Anterior cingulate cortex (tissue), 58 donors: ENCODE measurements at regions not wholly inside any gene's neighbourhood (a gene's known extent, or its start where the extent isn't known, plus 50 kb on each side); places are given as distances from the start of the nearest gene placed in this dataset.
A peak's percentile ranks its signal among the peaks of the same experiment; 100 is the strongest.

Source experiments
- DNase-seq, 58 donors: peaks; one replicate each; lab custom pipeline; 2025; lab: John Stamatoyannopoulos, UW

DNA sequence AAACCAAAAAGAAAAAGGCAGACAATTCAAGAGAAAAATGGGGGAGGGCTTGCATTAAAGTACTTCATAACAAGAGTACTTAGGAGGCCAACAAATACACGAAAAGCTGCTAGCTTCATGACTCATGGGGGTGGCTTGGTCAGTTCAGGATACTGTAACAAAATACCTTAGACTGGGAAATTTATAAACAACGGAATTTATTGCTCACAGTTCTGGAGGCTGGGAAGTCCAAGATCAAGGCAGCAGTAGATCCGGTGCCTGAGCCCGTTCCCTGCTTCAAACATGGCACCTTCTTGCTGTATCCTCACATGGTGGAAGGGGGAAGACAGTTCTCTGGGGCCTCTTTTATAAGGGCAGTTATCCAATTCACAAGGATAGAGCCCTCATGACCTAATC is 111.4 kb downstream of the C9orf50 start:
- DNase-seq: no peak

DNA sequence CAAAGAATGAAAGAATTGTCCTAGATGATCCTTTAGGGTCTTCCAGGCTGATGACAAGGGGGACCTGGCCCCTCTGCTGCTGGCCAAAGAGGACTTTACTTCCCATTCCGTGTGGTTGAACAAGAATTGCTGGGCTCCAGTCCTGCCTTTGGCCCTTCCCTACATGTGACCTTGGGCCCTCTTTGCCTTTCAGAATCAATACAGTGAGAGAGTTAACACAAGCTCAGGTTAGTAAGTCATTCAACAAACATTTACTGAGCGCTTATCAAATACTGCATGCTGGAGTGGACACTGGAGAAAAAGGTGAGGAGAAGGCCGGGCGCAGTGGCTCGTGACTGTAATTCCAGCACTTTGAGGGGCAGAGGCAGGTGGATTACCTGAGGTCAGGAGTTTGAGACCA is 113.1 kb downstream of the C9orf50 start:
- DNase-seq: no peak

DNA sequence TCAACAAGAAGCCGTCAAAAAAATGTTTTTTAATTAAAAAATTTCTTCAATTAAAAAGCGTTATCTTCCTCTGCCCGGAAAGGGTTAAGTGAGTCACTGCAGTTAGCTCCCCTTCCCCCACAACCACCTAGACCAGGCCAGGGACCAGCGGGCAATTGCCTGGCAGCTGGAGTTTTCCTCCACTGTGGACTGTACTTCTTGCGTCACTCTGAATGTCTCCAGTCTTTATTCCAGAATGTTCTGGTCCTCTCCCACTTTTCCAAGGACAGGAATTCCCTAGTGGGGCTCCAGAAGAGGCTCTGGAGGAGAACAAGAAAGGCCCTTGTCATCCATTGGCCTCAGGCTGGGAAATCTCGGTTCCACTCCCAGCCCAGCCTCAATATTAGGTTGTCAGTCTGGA is 114.0 kb downstream of the C9orf50 start:
- DNase-seq: peak in 1 of 58 donors; percentile 27

DNA sequence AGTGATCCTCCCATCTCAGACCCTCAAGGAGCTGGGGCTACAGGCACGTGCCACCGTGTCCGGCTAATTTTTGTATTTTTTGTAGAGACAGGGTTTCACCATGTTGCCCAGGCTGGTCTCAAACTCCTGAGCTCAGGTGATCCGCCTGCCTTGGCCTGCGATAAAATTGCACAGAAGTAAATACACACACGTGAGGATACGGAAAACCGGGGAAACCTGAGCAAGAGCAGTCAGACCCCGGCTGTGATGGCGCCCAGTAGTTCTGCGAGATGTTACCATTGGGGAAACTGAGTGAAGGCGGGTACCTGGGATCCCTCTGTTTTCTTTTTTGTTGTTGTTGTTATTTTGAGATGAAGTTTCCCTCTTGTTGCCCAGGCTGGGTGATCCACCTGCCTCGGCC is 114.9 kb downstream of the C9orf50 start:
- DNase-seq: no peak

DNA sequence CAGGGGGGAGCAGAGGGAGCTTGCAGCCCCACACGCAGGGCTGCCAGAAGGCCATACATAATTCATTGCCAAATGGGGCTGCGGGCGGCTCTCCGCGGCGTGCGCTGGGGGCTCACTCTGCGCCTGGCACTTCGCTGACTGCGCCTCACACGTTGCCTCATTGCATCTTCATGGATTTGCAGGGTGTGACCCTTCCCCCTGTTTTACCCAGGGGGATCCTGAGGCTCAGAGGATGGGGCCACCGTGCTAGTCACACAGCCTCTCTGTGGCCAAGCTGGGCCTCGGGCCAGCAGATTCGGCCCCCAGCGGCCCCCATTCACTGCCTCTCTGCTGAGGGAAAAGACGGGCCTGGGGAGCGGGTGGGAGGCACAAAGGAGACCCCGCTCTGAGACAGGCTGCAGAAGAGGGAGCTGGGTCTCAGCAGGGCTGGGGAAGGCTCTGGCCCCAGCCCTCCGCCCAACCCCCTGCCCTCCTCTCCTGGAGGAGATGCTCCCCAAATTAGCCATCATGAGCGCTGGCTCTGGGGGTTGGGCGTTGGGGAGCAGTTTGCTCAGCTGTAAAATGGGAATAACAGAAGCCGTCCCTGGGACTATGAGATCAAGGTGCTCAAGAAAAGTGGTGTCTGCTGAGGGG is 115.5 kb downstream of the C9orf50 start:
- no peak for DNase-seq

GRCh38 chr9:129504404-129504803 is 116.5 kb downstream of the C9orf50 start:
- DNase-seq: no peak

DNA sequence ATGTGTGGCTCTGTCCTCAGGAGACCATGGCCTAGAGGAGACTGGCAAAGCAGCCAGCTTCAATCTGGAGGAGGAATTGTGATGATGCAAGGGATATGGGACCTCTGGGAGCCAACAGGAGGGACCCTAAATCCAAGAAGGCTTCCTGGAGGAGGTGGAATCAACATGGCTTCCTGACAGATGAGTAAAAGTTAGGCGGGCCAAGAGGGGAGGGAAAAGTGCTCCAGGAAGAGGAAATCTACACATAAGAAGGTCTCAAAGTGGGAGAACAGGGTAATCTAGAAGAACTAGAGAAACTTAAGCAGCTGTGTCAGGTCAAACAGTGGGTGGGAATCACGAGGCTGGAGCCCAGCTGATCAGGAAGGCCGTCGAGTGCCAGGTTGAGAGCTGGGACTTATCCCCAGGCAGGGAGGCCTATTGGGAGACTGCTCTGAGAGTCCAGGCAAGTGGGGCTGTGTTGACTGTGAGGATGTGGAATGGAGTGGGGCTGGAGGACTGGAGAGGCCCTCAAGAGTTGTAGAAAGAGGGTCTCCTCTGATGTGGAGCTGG is 119.1 kb downstream of the C9orf50 start:
- no peak for DNase-seq

DNA sequence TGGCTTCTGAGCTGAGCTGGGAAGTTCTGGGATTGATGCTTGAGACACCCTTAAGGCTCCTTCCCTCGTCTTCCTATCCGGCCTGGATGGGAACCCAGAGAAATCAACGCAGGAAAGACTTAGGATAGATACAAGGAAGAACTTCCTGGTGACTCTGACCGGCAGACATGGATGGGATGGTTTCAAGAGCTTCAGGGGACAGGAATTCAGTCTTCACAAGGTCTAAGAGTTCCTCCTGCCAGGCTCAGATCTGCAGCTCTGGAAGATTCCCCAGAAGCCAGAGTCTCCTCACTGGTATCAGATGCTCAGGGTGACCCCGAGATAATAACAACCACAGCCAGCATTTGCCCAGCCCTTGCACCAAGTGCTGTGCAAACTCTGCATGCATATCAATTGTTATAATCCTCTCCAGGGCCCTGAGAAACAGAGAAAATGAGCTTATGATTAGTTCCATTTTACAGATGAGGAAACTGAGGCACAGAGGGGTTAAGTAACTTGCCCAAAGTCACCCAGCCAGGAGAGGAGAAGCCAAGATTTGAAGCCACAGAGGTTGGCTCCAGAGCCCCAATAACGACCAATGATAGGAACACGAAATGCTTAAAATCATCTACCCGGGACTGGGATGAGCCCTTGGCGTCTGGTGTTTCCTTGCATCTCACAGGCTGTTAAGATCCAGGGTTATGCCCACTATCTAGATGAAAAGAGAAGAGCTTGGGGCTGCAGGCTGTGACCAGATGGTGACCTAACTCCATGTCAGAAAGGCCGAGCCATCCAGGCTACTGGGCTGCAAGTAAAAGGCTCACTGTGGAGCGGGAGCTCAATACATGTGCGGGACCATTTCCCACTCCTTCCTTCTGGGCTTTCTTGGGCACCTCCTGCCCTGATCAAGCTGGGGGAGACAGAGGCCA is 119.8 kb downstream of the C9orf50 start:
- no peak for DNase-seq

DNA sequence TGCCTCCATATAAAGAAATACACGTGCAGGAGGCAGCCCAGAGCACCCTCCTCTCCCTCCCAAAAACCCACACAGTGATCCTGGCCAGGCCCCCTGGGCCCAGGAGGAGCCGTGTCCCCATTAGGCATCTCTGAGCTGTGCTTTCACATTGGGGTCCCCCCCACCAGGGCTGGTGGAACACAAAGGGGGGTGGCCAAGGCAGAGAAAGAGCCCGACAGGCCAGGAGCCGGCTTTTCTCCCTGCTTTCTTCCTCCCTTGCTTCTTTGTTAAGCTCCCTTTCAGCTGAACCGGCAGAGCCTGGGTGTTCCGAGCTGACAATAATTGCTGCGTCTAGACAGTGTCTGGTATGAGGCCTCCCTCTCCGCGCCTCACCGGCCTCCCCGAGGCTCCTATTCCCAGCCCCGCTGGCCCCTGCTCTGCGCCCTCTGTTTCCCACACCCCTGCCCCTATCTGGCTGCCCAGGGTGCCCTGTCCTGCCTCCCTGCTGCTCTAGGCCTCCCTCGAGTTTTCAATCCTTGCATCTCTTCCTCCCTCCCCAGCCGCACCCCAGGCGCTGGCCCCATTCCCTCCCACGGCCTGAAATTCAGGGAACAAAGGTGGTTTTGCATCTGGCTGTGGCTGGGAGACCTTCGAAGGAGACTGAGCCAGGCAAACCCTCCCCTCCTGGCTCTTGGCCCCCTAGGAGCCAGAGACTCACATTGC is 120.6 kb downstream of the C9orf50 start:
- peak in 29 of 58 donors; percentile 25 to 78 (median 44) for DNase-seq

- DNase-seq: peak in 1 of 58 donors; percentile 37
These were observed 122.2 kb downstream of the C9orf50 start for GRCh38 chr9:129498451-129499384.

GRCh38 chr9:129497813-129498450 is 123.0 kb downstream of the C9orf50 start:
- DNase-seq: peak in 2 of 58 donors; percentile 44 to 61

GRCh38 chr9:129497005-129497812 is 123.7 kb downstream of the C9orf50 start:
- peak in 38 of 58 donors; percentile 51 to 93 (median 82) for DNase-seq

DNA sequence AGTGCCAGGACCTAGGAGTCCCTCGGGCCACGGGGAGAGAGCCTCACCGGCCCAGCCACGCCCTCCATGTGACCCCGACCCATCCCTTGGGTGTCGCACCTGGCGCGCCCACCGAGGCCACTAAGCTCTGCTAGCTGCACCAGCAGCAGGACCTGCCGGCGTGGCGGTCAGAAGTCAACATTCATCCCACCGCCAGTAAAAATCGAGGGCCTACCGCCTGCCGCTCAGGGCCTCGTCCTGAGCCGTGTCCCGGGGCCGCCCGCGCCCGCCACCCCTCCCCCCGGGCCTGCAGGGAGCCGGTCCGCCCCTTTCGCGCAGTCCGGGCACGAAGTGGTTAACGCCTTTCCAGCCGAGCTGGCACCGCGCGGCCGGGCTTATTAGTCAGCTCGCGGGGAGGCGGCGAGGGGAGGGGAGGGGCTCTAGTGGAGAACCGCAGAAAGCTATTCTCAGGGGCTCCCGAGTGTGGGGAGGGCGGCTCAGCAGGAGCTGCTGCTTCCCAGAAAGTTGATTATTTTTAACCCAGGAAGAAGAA is 124.4 kb downstream of the C9orf50 start:
- DNase-seq: peak; percentile 53 to 97 (median 90)

- peak; percentile 49 to 98 (median 88) for DNase-seq
These were observed 125.1 kb downstream of the C9orf50 start for GRCh38 chr9:129495620-129496472.

DNA sequence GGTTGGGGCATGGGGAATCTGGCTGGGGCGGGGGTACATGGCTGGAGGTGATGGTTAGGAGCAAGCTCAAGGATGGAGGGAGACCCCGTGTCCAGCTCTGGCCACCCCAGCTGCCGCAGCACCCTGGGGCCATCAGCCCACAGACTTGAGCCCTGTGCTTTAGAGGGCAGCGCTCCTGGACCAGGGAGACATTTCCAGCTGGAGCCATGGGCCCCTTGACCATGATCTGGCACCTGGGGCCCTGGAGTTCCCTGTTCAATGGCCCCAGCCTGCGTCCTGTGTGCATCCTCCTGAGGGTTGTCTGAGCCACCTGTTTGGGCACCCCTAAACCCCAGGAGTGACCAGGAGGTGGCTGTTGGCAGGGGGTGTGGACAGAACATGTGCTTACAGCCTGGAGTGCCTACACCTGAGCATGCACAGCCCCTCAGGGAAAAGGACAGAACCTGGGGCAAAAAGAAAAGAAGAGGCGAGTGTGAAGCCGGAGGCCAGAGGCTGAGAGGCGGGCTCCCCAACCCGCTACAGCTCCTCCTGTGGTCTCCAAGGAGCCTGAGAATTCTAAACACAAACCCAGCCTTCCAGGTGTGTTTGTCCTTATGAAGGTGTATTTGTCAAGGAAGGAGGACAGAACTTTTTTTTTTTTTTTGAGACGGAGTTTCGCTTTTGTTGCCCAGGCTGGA is 126.7 kb downstream of the C9orf50 start:
- no peak for DNase-seq

GRCh38 chr9:129493706-129494047 is 127.2 kb downstream of the C9orf50 start:
- DNase-seq: no peak
